ENCODE measurements at regions not wholly inside any gene's neighbourhood (a gene's known extent, or its start where the extent isn't known, plus 50 kb on each side); places are given as distances from the start of the nearest gene placed in this dataset.

DNA sequence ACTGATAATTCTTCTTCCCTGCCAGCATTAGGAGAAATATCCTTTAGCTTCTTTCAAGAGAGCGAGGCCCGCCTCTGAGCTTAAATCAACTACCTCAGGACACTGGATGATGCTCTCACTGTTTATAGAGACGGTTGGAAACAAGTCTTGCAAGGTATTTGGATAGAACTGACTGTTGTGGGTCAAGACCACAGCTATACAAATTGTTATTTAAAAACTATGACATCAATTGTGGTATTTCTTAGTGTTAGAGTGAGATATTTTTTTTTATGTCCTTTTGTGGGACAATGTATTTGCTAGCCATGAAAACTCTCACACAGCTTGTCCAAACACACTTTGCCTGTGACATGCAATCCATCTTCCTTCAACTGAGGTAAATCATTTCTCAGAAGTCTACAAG, 136.3 kb upstream of the PHACTR1 start:
- peaks cover 28% of the 10 kb centered on the region for H3K4me1 Mint-ChIP-seq (ENCODE audit: low read depth, unreplicated experiment)
- Histone ChIP-seq H3K36me3 (ENCODE audit: insufficient read depth, low read length) (no peaks in the 10 kb centered on the region), H3K27ac (ENCODE audit: low read depth, low read length) (no peak overlapping the region), H3K79me2 (ENCODE audit: insufficient read depth, low read length) (no peaks in the 10 kb centered on the region), H2AFZ (ENCODE audit: low read depth, low read length) (no peak overlapping the region), H3K4me1 (ENCODE audit: insufficient read depth, low read length) (peaks cover 25% of the 10 kb centered on the region), H3K9me3 (ENCODE audit: insufficient read depth, low read depth, low read length) (no peaks in the 10 kb centered on the region), H3K9ac (ENCODE audit: low read length) (no peak overlapping the region), H3K4me2 (ENCODE audit: low read length) (no peak overlapping the region), H3K4me3 (ENCODE audit: insufficient read depth, low read depth, low read length) (no peak overlapping the region), H4K20me1 (ENCODE audit: insufficient read depth, low read length) (no peaks in the 10 kb centered on the region), H3K27me3 (ENCODE audit: insufficient read depth, low read length) (no peaks in the 10 kb centered on the region)
- no peak overlapping the region for H3K4me3 Mint-ChIP-seq (ENCODE audit: unreplicated experiment)
- FAIRE-seq = no peak
- TF ChIP-seq EZH2 (IDR thresholded peaks at IDR 0.05; ENCODE audit: insufficient read depth, low read length) = no peak
- TF ChIP-seq, protein P1, sequence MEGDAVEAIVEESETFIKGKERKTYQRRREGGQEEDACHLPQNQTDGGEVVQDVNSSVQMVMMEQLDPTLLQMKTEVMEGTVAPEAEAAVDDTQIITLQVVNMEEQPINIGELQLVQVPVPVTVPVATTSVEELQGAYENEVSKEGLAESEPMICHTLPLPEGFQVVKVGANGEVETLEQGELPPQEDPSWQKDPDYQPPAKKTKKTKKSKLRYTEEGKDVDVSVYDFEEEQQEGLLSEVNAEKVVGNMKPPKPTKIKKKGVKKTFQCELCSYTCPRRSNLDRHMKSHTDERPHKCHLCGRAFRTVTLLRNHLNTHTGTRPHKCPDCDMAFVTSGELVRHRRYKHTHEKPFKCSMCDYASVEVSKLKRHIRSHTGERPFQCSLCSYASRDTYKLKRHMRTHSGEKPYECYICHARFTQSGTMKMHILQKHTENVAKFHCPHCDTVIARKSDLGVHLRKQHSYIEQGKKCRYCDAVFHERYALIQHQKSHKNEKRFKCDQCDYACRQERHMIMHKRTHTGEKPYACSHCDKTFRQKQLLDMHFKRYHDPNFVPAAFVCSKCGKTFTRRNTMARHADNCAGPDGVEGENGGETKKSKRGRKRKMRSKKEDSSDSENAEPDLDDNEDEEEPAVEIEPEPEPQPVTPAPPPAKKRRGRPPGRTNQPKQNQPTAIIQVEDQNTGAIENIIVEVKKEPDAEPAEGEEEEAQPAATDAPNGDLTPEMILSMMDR (IDR thresholded peaks at IDR 0.05; ENCODE audit: insufficient read depth, low read depth, low read length) = no peak
- H3K9me3 Mint-ChIP-seq (ENCODE audit: unreplicated experiment) = peaks cover 2% of the 10 kb centered on the region
- peak; percentile 78 for DNase-seq (ENCODE audit: low read depth)
- no peaks in the 10 kb centered on the region for H3K36me3 Mint-ChIP-seq (ENCODE audit: low read depth, unreplicated experiment)
- no peaks in the 10 kb centered on the region for H3K27me3 Mint-ChIP-seq (ENCODE audit: low read depth, unreplicated experiment)
- no peak overlapping the region for H3K27ac Mint-ChIP-seq (ENCODE audit: unreplicated experiment)

DNA sequence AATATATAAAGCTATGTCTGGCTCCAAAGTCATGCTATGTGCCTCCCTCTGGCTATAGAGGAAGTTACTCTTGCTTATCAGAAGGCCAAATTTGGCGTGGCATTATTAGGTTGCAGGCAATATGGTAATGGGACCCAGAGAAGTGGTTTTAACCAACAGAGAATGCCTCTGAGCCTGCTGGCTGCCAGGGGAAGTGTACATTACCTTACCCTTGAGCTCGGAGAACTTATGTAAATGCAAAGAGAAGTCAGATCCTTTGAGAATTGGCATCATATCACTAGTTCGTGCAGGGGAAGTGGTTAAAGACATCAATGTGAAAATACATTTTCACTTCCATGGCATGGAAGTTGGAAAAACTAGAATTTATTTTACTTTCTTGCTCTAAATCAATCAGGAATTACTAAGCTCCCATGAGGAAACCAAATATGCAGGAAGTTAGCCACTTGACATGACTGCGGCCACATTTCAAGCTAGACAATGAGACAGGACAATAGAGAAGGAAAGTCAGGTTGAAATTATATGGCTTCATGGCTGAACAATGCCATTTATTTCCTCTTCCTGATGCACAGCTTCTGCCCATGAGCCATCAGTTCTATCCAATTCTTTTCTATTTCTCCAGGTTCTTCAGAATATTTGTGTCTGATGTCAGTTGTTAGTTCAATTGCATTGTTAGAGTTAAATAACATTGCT, 134.0 kb upstream of the PHACTR1 start:
- Histone ChIP-seq H3K9ac (ENCODE audit: low read length) (no peak overlapping the region), H3K79me2 (ENCODE audit: insufficient read depth, low read length) (no peaks in the 10 kb centered on the region), H3K4me3 (ENCODE audit: insufficient read depth, low read depth, low read length) (no peak overlapping the region), H3K36me3 (ENCODE audit: insufficient read depth, low read length) (no peaks in the 10 kb centered on the region), H3K27ac (ENCODE audit: low read depth, low read length) (no peak overlapping the region), H2AFZ (ENCODE audit: low read depth, low read length) (no peak overlapping the region), H3K27me3 (ENCODE audit: insufficient read depth, low read length) (no peaks in the 10 kb centered on the region), H3K4me2 (ENCODE audit: low read length) (no peak overlapping the region), H3K9me3 (ENCODE audit: insufficient read depth, low read depth, low read length) (no peaks in the 10 kb centered on the region), H4K20me1 (ENCODE audit: insufficient read depth, low read length) (no peaks in the 10 kb centered on the region), H3K4me1 (ENCODE audit: insufficient read depth, low read length) (peaks cover 19% of the 10 kb centered on the region)
- TF ChIP-seq EZH2 (IDR thresholded peaks at IDR 0.05; ENCODE audit: insufficient read depth, low read length) = no peak
- TF ChIP-seq, protein P1 (IDR thresholded peaks at IDR 0.05; ENCODE audit: insufficient read depth, low read depth, low read length) = no peak
- DNase-seq (ENCODE audit: low read depth) (no peak), FAIRE-seq (no peak)
- Mint-ChIP-seq H3K27ac (ENCODE audit: unreplicated experiment) (no peak overlapping the region), H3K4me3 (ENCODE audit: unreplicated experiment) (no peak overlapping the region), H3K27me3 (ENCODE audit: low read depth, unreplicated experiment) (no peaks in the 10 kb centered on the region), H3K36me3 (ENCODE audit: low read depth, unreplicated experiment) (no peaks in the 10 kb centered on the region), H3K4me1 (ENCODE audit: low read depth, unreplicated experiment) (peaks cover 9% of the 10 kb centered on the region), H3K9me3 (ENCODE audit: unreplicated experiment) (no peaks in the 10 kb centered on the region)

All from astrocyte (in vitro differentiated cells and primary cell).